HCT116 (cell line): ENCODE measurements at regions not wholly inside any gene's neighbourhood (a gene's known extent, or its start where the extent isn't known, plus 50 kb on each side); places are given as distances from the start of the nearest gene placed in this dataset.

ENCODE experiments used
- ATAC-seq: fragments of 200-7000 bp; cut with Tn5 transposase; 2 replicates; pipeline ENCODE4 v1.9.1; 2020; ENCODE audit warnings: mild to moderate bottlenecking, moderate library complexity
- BruUV-seq: library from RNA; stranded (reverse); fragments of 400-500 nt; replicated peaks from 2 replicates; lab custom pipeline; 2021; lab: Mats Ljungman, UMichigan
- CTCF ChIA-PET: fragments of 300-600 bp; sonication (Branson Sonifier 250); formaldehyde crosslinking; loops from one replicate; lab custom pipeline; 2021; ENCODE audit warnings: antibody characterized with exemption; lab: Charles Lee
- POLR2A ChIA-PET: fragments of 300-600, 350-600 bp; sonication (Branson Sonifier 250); formaldehyde crosslinking; loops from one replicate; lab custom pipeline; 2021; ENCODE audit warnings: antibody characterized with exemption; lab: Charles Lee
- RAD21 ChIA-PET, 2 experiments: fragments of 300-600 bp; sonication (Branson Sonifier 250); formaldehyde crosslinking; loops; one replicate each; lab custom pipeline; 2023; ENCODE audit warnings: low total read pairs in 2 of 2; ENCODE audit not compliant: uncharacterized antibody in 2 of 2, unreplicated experiment in 2 of 2, low non-redundant PET in 1 of 2; lab: Charles Lee
- DNase-seq: peaks from one replicate; pipeline ENCODE4 v3.0.0-alpha.2; 2010; ENCODE audit warnings: low read depth, low spot score
- H2AFZ ChIP-seq: fragments of 200-600 bp; shearing (Covaris generic), sonication (generic); 2 replicates; pipeline ENCODE4 v1.6.1; 2017; ENCODE audit warnings: low read depth, mixed run types, mixed read lengths, antibody characterized with exemption, low read length; ENCODE audit not compliant: poor library complexity, severe bottlenecking
- H3K27ac ChIP-seq: 2 replicates; pipeline ENCODE4 v1.5.1; 2012; ENCODE audit warnings: low read depth, low read length
- H3K27me3 ChIP-seq: fragments of 200-600 bp; sonication (generic); 2 replicates; pipeline ENCODE4 v1.6.1; 2016; ENCODE audit warnings: mixed run types, low read length, mixed read lengths; ENCODE audit not compliant: insufficient read depth
- H3K36me3 ChIP-seq, 2 experiments: fragments of 200-500 bp in 1 of 2; fragments of 200-600 bp in 1 of 2; sonication (Bioruptor generic) in 1 of 2; sonication (generic) in 1 of 2; 2 replicates each; pipeline versions ENCODE4 v1.5.1 to v1.6.1; 2014 to 2016; ENCODE audit warnings: low read length in 2 of 2, inconsistent platforms in 1 of 2, mixed read lengths in 1 of 2, mixed run types in 1 of 2; ENCODE audit not compliant: insufficient read depth in 2 of 2, control insufficient read depth in 1 of 2
- H3K4me1 ChIP-seq, 2 experiments: fragments of 200-600 bp in 1 of 2; sonication (generic) in 1 of 2; 2 replicates each; pipeline versions ENCODE4 v1.5.1 to v1.6.1; 2012 to 2017; ENCODE audit warnings: low read length in 2 of 2, inconsistent platforms in 1 of 2, mild to moderate bottlenecking in 1 of 2, mixed read lengths in 1 of 2, mixed run types in 1 of 2, moderate library complexity in 1 of 2; ENCODE audit not compliant: insufficient read depth in 2 of 2, control insufficient read depth in 1 of 2
- H3K4me2 ChIP-seq: fragments of 200-600 bp; sonication (generic); 2 replicates; pipeline ENCODE4 v1.6.1; 2017; ENCODE audit warnings: mixed run types, low read length, mixed read lengths
- H3K4me3 ChIP-seq, 2 experiments: fragments of 200-600 bp in 1 of 2; sonication (generic) in 1 of 2; replicated peaks in 1 of 2; 2 replicates each; pipeline ENCODE4 v1.5.1; 2011 to 2016; ENCODE audit warnings: low read length in 2 of 2, control low read depth in 1 of 2, low read depth in 1 of 2, mild to moderate bottlenecking in 1 of 2, mixed read lengths in 1 of 2, mixed run types in 1 of 2
- H3K79me2 ChIP-seq: fragments of 200-600 bp; sonication (generic); 2 replicates; pipeline ENCODE4 v1.6.1; 2017; ENCODE audit warnings: mild to moderate bottlenecking, mixed run types, low read length, moderate library complexity, mixed read lengths; ENCODE audit not compliant: insufficient read depth
- H3K9ac ChIP-seq: fragments of 200-600 bp; sonication (generic); 2 replicates; pipeline ENCODE4 v1.6.1; 2016; ENCODE audit warnings: low read length, mixed read lengths
- H3K9me2 ChIP-seq: fragments of 200-600 bp; sonication (generic), shearing (Covaris generic); 2 replicates; pipeline ENCODE4 v1.6.1; 2017; ENCODE audit warnings: mixed run types, mild to moderate bottlenecking, moderate library complexity; ENCODE audit not compliant: insufficient read depth
- H3K9me3 ChIP-seq, 2 experiments: fragments of 200-500 bp in 1 of 2; fragments of 200-600 bp in 1 of 2; sonication (Bioruptor generic) in 1 of 2; sonication (generic) in 1 of 2; 2 replicates each; pipeline ENCODE4 v1.6.1; 2014 to 2017; ENCODE audit warnings: low read length in 2 of 2, mixed read lengths in 2 of 2, inconsistent platforms in 1 of 2, low read depth in 1 of 2, mild to moderate bottlenecking in 1 of 2, mixed run types in 1 of 2, moderate library complexity in 1 of 2; ENCODE audit not compliant: control insufficient read depth in 1 of 2, insufficient read depth in 1 of 2
- H4K20me1 ChIP-seq: fragments of 200-600 bp; sonication (generic), shearing (Covaris generic); 2 replicates; pipeline ENCODE4 v1.6.1; 2017; ENCODE audit warnings: mixed run types, mild to moderate bottlenecking, moderate library complexity; ENCODE audit not compliant: insufficient read depth
- ATF3 ChIP-seq: IDR thresholded peaks from 2 replicates; pipeline ENCODE4 v1.6.1; 2012
- CEBPB ChIP-seq: IDR thresholded peaks from 2 replicates; pipeline ENCODE4 v1.6.1; 2012; ENCODE audit warnings: low read depth
- CTCF ChIP-seq, 3 experiments: fragments of 200-600 bp in 1 of 3; sonication (generic) in 1 of 3; IDR thresholded peaks in 2 of 3; conservative IDR thresholded peaks in 1 of 3; 2 replicates each; pipeline ENCODE4 v1.5.1; 2012 to 2017; ENCODE audit warnings: low read depth in 2 of 3, low read length in 2 of 3, antibody characterized with exemption in 1 of 3, borderline replicate concordance in 1 of 3, control low read depth in 1 of 3, mild to moderate bottlenecking in 1 of 3, mixed read lengths in 1 of 3, mixed run types in 1 of 3, moderate library complexity in 1 of 3; ENCODE audit not compliant: insufficient read depth in 1 of 3
- EGR1 ChIP-seq: IDR thresholded peaks from 2 replicates; pipeline ENCODE4 v1.6.1; 2012; ENCODE audit warnings: low read depth
- ELF1 ChIP-seq: IDR thresholded peaks from 2 replicates; pipeline ENCODE4 v1.6.1; 2012; ENCODE audit warnings: low read depth, borderline replicate concordance
- EZH2 ChIP-seq: fragments of 200-600 bp; sonication (generic); IDR thresholded peaks from 2 replicates; pipeline ENCODE4 v1.6.1; 2017; ENCODE audit warnings: antibody characterized with exemption, mixed run types
- FOSL1 ChIP-seq: IDR thresholded peaks from 2 replicates; pipeline ENCODE4 v1.6.1; 2012; ENCODE audit warnings: low read depth
- JUND ChIP-seq: IDR thresholded peaks from 2 replicates; pipeline ENCODE4 v1.6.1; 2012
- MAX ChIP-seq: IDR thresholded peaks from 2 replicates; pipeline ENCODE4 v1.6.1; 2012
- POLR2AphosphoS5 ChIP-seq: IDR thresholded peaks from 2 replicates; pipeline ENCODE4 v1.6.1; 2011; ENCODE audit warnings: mild to moderate bottlenecking, low read depth, low read length, moderate library complexity
- RAD21 ChIP-seq: IDR thresholded peaks from 2 replicates; pipeline ENCODE4 v1.6.1; 2012; ENCODE audit warnings: low read depth, mild to moderate bottlenecking
- SP1 ChIP-seq: IDR thresholded peaks from 2 replicates; pipeline ENCODE4 v1.6.1; 2012; ENCODE audit warnings: low read depth
- SRF ChIP-seq: IDR thresholded peaks from 2 replicates; pipeline ENCODE4 v1.6.1; 2012; ENCODE audit warnings: low read depth
- TCF7L2 ChIP-seq: IDR thresholded peaks from 2 replicates; pipeline ENCODE4 v1.7.0; 2011; ENCODE audit warnings: borderline replicate concordance, inconsistent platforms; ENCODE audit not compliant: insufficient read depth, insufficient read length; ENCODE audit errors: extremely low read depth
- YY1 ChIP-seq: IDR thresholded peaks from 2 replicates; pipeline ENCODE4 v1.6.1; 2011; ENCODE audit warnings: low read length, low read depth, moderate library complexity, mild to moderate bottlenecking; ENCODE audit not compliant: insufficient replicate concordance; ENCODE audit errors: extremely low read depth
- ZFX ChIP-seq: fragments of 450-650 bp; IDR thresholded peaks from 2 replicates; pipeline ENCODE4 v1.6.1; 2017
- ZNF274 ChIP-seq: fragments of 200-500 bp; sonication (Bioruptor generic); IDR thresholded peaks from 2 replicates; pipeline ENCODE4 v1.6.1; 2014; ENCODE audit warnings: mild to moderate bottlenecking, low read depth, low read length, inconsistent platforms
- intact Hi-C: fragments of 100-400 bp; cut with micrococcal nuclease; formaldehyde crosslinking; loops from 2 replicates; pipeline ENCODE4 v1.10.0; 2022

- Histone ChIP-seq H3K27me3 (no peaks in the 10 kb centered on the region), H3K9ac (no peak overlapping the region), H3K27ac (no peak overlapping the region), H3K36me3 (no peaks in the 10 kb centered on the region), H4K20me1 (no peaks in the 10 kb centered on the region), H2AFZ (no peak overlapping the region)
- RAD21 ChIA-PET, result no interaction called here
- POLR2A ChIA-PET, result no interaction called here
- CTCF ChIA-PET, result no interaction called here
- ATAC-seq (no peak), DNase-seq (no peak)
- no TSS peak for BruUV-seq
- intact Hi-C loops, result no loop called here
- TF ChIP-seq ELF1 (no peak), YY1 (no peak), JUND (no peak), CTCF (IDR thresholded peaks at IDR 0.05 in 2 of 3, conservative IDR thresholded peaks at IDR 0.05 in 1 of 3; ENCODE audit: borderline replicate concordance in 1 of 3, insufficient read depth in 1 of 3, low read depth in 2 of 3, low read length in 2 of 3) (no peak), ZNF274 (no peak), SP1 (no peak), EZH2 (no peak), RAD21 (no peak), SRF (no peak), MAX (no peak), EGR1 (no peak), ZFX (no peak), FOSL1 (no peak), POLR2AphosphoS5 (no peak), TCF7L2 (no peak), CEBPB (no peak), ATF3 (no peak)
- TF ChIP-seq, all 23 proteins: peak for 0
- no peak overlapping the region for H3K4me2 ChIP-seq
- no peaks in the 10 kb centered on the region for H3K9me2 ChIP-seq
- H3K9me3 ChIP-seq, result no peaks in the 10 kb centered on the region
- H3K79me2 ChIP-seq, result no peaks in the 10 kb centered on the region
- H3K4me3 ChIP-seq, result no peak overlapping the region
- H3K4me1 ChIP-seq, result peaks cover 3 to 14% of the 10 kb centered on the region in 2 experiments; a peak in 3 of 4 replicates
Measured at GRCh38 chr5:171663311-171664085, 122.1 kb upstream of the SMIM23 start.
